Spleen (tissue), 11 donors: ENCODE measurements at regions not wholly inside any gene's neighbourhood (a gene's known extent, or its start where the extent isn't known, plus 50 kb on each side); places are given as distances from the start of the nearest gene placed in this dataset.

Source experiments
- DNase-seq: peaks from one replicate; pipeline ENCODE4 v3.0.0-alpha.2; 2020
- H3K27ac ChIP-seq, 8 donors: fragments of 200-600 bp; sonication (generic) in 7 of 8; 1 replicate in 4 of 8; 2 replicates in 4 of 8; pipeline versions ENCODE4 v1.5.0 to v1.8.0; 2016 to 2021; ENCODE audit warnings: inconsistent platforms in 4 of 8, mild to moderate bottlenecking in 4 of 8, moderate library complexity in 1 of 8
- H3K27me3 ChIP-seq, 7 donors: fragments of 200-600 bp; sonication (generic) in 6 of 7; replicated peaks in 1 of 7; 1 replicate in 4 of 7; 2 replicates in 3 of 7; pipeline versions ENCODE4 v1.5.0 to v1.8.0; 2016 to 2021; ENCODE audit warnings: inconsistent platforms in 3 of 7, mild to moderate bottlenecking in 1 of 7
- H3K36me3 ChIP-seq, 6 donors: fragments of 200-600 bp; sonication (generic) in 5 of 6; 1 replicate in 4 of 6; 2 replicates in 2 of 6; pipeline versions ENCODE4 v1.5.0 to v1.8.0; 2016 to 2021; ENCODE audit warnings: inconsistent platforms in 2 of 6
- H3K4me1 ChIP-seq, 6 donors: fragments of 200-600 bp; sonication (generic) in 5 of 6; 1 replicate in 3 of 6; 2 replicates in 3 of 6; pipeline versions ENCODE4 v1.5.0 to v1.8.0; 2016 to 2021; ENCODE audit warnings: inconsistent platforms in 3 of 6
- H3K4me3 ChIP-seq, 8 donors: fragments of 200-600 bp; sonication (generic) in 7 of 8; 1 replicate in 4 of 8; 2 replicates in 4 of 8; pipeline versions ENCODE4 v1.5.0 to v1.8.0; 2016 to 2021; ENCODE audit warnings: inconsistent platforms in 4 of 8, mild to moderate bottlenecking in 4 of 8, moderate library complexity in 2 of 8
- H3K9me3 ChIP-seq, 8 donors: fragments of 200-600 bp; sonication (generic) in 7 of 8; 1 replicate in 4 of 8; 2 replicates in 4 of 8; pipeline versions ENCODE4 v1.5.0 to v1.8.0; 2016 to 2021; ENCODE audit warnings: inconsistent platforms in 4 of 8
- CTCF ChIP-seq, 11 experiments: fragments of 200-600 bp in 7 of 11; fragments of 450-650 bp in 4 of 11; sonication (generic) in 4 of 11; IDR thresholded peaks in 8 of 11; conservative IDR thresholded peaks in 3 of 11; 1 replicate in 7 of 11; 2 replicates in 4 of 11; pipeline versions ENCODE4 v1.4.0 to v1.8.0; 2016 to 2021; ENCODE audit warnings: antibody characterized with exemption in 11 of 11, inconsistent platforms in 4 of 11, mild to moderate bottlenecking in 1 of 11
- POLR2A ChIP-seq, 3 donors: fragments of 450-650 bp; IDR thresholded peaks; one replicate each; pipeline ENCODE4 v1.5.1; 2017; ENCODE audit warnings: antibody characterized with exemption in 3 of 3, mild to moderate bottlenecking in 1 of 3
- POLR2AphosphoS5 ChIP-seq, 3 donors: sonication (generic); formaldehyde crosslinking; IDR thresholded peaks; one replicate each; pipeline ENCODE4 v1.5.1; 2017; ENCODE audit warnings: antibody characterized with exemption in 3 of 3
- WGBS, 5 donors: extraction: QIAGEN DNeasy Blood & Tissue Kit in 3 of 5; methylation state at CpG; one replicate each; pipeline versions ENCODE4 v1.1.5 to v1.1.7; 2013 to 2018; 5-methylcytosine and 5-hydroxymethylcytosine counted together
- intact Hi-C: fragments of 100-400 bp; cut with DNase I; formaldehyde crosslinking; loops from one replicate; pipeline ENCODE4 v1.15.0; 2023; ENCODE audit warnings: low total_unique reads
- donor health status: healthy with polysubstance abuse.
- donor health status: DM: no; HTN: no; CAD: no; lungs with moderate emphysema.
- donor health status: DM: no; HTN: no; CAD: no.
- donor health status: Bipolar disorder and iron deficiency.
- donor health status: healthy.
- donor health status: DM: no; HTN: no; CAD: no.
- donor health status: DM: yes; HTN: yes; CAD: no.

- DNase-seq: no peak
- no peak for TF ChIP-seq CTCF (IDR thresholded peaks at IDR 0.05 in 8 of 11, conservative IDR thresholded peaks at IDR 0.05 in 3 of 11)
- TF ChIP-seq POLR2AphosphoS5 (IDR thresholded peaks at IDR 0.05): no peak
- TF ChIP-seq POLR2A (IDR thresholded peaks at IDR 0.05): no peak
- intact Hi-C loops: loop anchor here (10.0 kb wide), 1 partner anchor 411 kb away; no protein-coding TSS in a partner anchor
- Histone ChIP-seq H3K36me3 (no peaks in the 10 kb centered on the region), H3K27ac (peak overlapping the region in 5 of 8 donors; percentile 22 to 70 (median 67)), H3K9me3 (no peaks in the 10 kb centered on the region), H3K27me3 (peaks cover 0 to 31% (median 0%) of the 10 kb centered on the region in 7 donors), H3K4me1 (peaks cover 34 to 64% (median 48%) of the 10 kb centered on the region in 6 donors), H3K4me3 (peak overlapping the region in 1 of 8 donors; percentile 17)
- WGBS, 5 donors: 76 to 85% (median 80%) methylated on average over 19 to 26 of the region's 26 CpGs
Measured at GRCh38 chr2:128735296-128735960, 416.8 kb upstream of the HS6ST1 start.

GRCh38 chr2:128736046-128736688, 417.5 kb upstream of the HS6ST1 start:
- intact Hi-C loops: loop anchor here (10.0 kb wide), 1 partner anchor 411 kb away; no protein-coding TSS in a partner anchor
- peak overlapping the region in 2 of 8 donors; percentile 0 to 46 for H3K27ac ChIP-seq
- no peaks in the 10 kb centered on the region for H3K36me3 ChIP-seq
- peak overlapping the region in 4 of 8 donors; percentile 2 to 56 (median 28) for H3K4me3 ChIP-seq
- WGBS, 5 donors: 50 to 61% (median 57%) methylated on average over 16 of the region's 16 CpGs
- H3K9me3 ChIP-seq: no peaks in the 10 kb centered on the region
- H3K27me3 ChIP-seq: peaks cover 0 to 31% (median 0%) of the 10 kb centered on the region in 7 donors
- DNase-seq: no peak
- TF ChIP-seq POLR2A (IDR thresholded peaks at IDR 0.05) (no peak), CTCF (IDR thresholded peaks at IDR 0.05 in 8 of 11, conservative IDR thresholded peaks at IDR 0.05 in 3 of 11) (no peak), POLR2AphosphoS5 (IDR thresholded peaks at IDR 0.05) (no peak)
- peaks cover 34 to 64% (median 48%) of the 10 kb centered on the region in 6 donors for H3K4me1 ChIP-seq

- Histone ChIP-seq H3K36me3 (no peaks in the 10 kb centered on the region), H3K4me3 (peak overlapping the region in 5 of 8 donors; percentile 2 to 56 (median 24)), H3K9me3 (no peaks in the 10 kb centered on the region), H3K27ac (peak overlapping the region in 2 of 8 donors; percentile 0 to 46), H3K27me3 (peaks cover 0 to 31% (median 0%) of the 10 kb centered on the region in 7 donors), H3K4me1 (peaks cover 34 to 64% (median 48%) of the 10 kb centered on the region in 6 donors)
- peak in 2 of 3 donors; percentile 45 to 53 for TF ChIP-seq POLR2AphosphoS5 (IDR thresholded peaks at IDR 0.05)
- TF ChIP-seq CTCF (IDR thresholded peaks at IDR 0.05 in 8 of 11, conservative IDR thresholded peaks at IDR 0.05 in 3 of 11): peak; percentile 89 to 99 (median 96)
- no peak for TF ChIP-seq POLR2A (IDR thresholded peaks at IDR 0.05)
- DNase-seq: peak; percentile 92
- intact Hi-C loops: loop anchor here (10.0 kb wide), 1 partner anchor 412 kb away; no protein-coding TSS in a partner anchor
- WGBS, 5 donors: 37 to 46% (median 40%) methylated on average over 43 to 71 of the region's 71 CpGs
Measured at GRCh38 chr2:128736689-128737545, 418.2 kb upstream of the HS6ST1 start.
